Tibial nerve (tissue), 3 donors: ENCODE measurements at regions not wholly inside any gene's neighbourhood (a gene's known extent, or its start where the extent isn't known, plus 50 kb on each side); places are given as distances from the start of the nearest gene placed in this dataset.

Experiments
- CTCF ChIP-seq, 5 experiments: fragments of 200-600 bp in 3 of 5; fragments of 450-650 bp in 2 of 5; sonication (generic) in 3 of 5; IDR thresholded peaks; one replicate each; pipeline ENCODE4 v1.5.1; 2016 to 2019; ENCODE audit warnings: antibody characterized with exemption in 5 of 5, mild to moderate bottlenecking in 3 of 5, moderate library complexity in 2 of 5
- POLR2A ChIP-seq, 2 donors: fragments of 450-650 bp; IDR thresholded peaks; one replicate each; pipeline ENCODE4 v1.6.1; 2017; ENCODE audit warnings: antibody characterized with exemption in 2 of 2, mild to moderate bottlenecking in 2 of 2, moderate library complexity in 2 of 2

GRCh38 chr3:107977221-107978130 lies 113.4 kb downstream of the CD47 start:
- TF ChIP-seq CTCF (IDR thresholded peaks at IDR 0.05) (no peak), POLR2A (IDR thresholded peaks at IDR 0.05) (no peak)
